ENCODE measurements at regions not wholly inside any gene's neighbourhood (a gene's known extent, or its start where the extent isn't known, plus 50 kb on each side); places are given as distances from the start of the nearest gene placed in this dataset.
A peak's percentile ranks its signal among the peaks of the same experiment; 100 is the strongest.

- Histone ChIP-seq H3K9ac (ENCODE audit: insufficient read depth in 1 of 2, low read depth in 2 of 2, low read length in 2 of 2) (no peak overlapping the region), H3K36me3 (ENCODE audit: control insufficient read depth, insufficient read depth, low read length) (no peaks in the 10 kb centered on the region; the same call in 2 of the 3 replicates), H2AFZ (ENCODE audit: low read depth, low read length) (no peak overlapping the region), H3K4me3 (no peak overlapping the region), H3K4me2 (ENCODE audit: insufficient read depth, low read length) (no peak overlapping the region), H3K9me3 (replicated peaks; ENCODE audit: control insufficient read depth, insufficient read depth, low read depth, low read length) (no peaks in the 10 kb centered on the region), H3K27me3 (ENCODE audit: control insufficient read depth in 2 of 2, insufficient read depth in 2 of 2, low read length in 2 of 2) (no peaks in the 10 kb centered on the region), H3K4me1 (replicated peaks in 1 of 2; ENCODE audit: control insufficient read depth in 2 of 2, insufficient read depth in 2 of 2, low read length in 2 of 2) (peaks cover 0 to 3% of the 10 kb centered on the region in 2 experiments; a peak in 3 of 5 replicates), H3K79me2 (ENCODE audit: control insufficient read depth, insufficient read depth, low read length) (peaks cover 74% of the 10 kb centered on the region), H3K27ac (ENCODE audit: extremely low read depth, low read depth, low read length) (no peak overlapping the region), H4K20me1 (replicated peaks; ENCODE audit: control insufficient read depth, insufficient read depth, low read length) (no peaks in the 10 kb centered on the region), H3K9me1 (ENCODE audit: control insufficient read depth, insufficient read depth, low read length) (no peaks in the 10 kb centered on the region)
- DNase-seq (ENCODE audit: extremely low read depth in 1 of 4, low spot score in 3 of 4) (no peak), ATAC-seq (no peak), FAIRE-seq (no peak)
- in situ Hi-C loops (cut with MboI) (no loop called here), intact Hi-C loops (cut with micrococcal nuclease) (no loop called here)
- TF ChIP-seq ZNF445 (CRISPR knock-in tag; IDR thresholded peaks at IDR 0.05; ENCODE audit: low read depth), result no peak
- TF ChIP-seq ZNF316 (IDR thresholded peaks at IDR 0.05), result peak; percentile 54; the same call in 1 of the 2 replicates
- ChIA-PET POLR2A (interaction anchor here (0.6 kb wide), 1 partner anchor 9 kb away, joined by 4 read pairs; no protein-coding TSS in a partner anchor), CTCF (ENCODE audit: low intra/inter-chr PET ratio) (no interaction called here)
- no TSS peak for BruUV-seq (replicated peaks)
Observed at GRCh38 chr18:46209161-46209560, 105.0 kb downstream of the HAUS1 start.

GRCh38 chr18:46211816-46212215 is 107.6 kb downstream of the HAUS1 start:
- H3K4me1 ChIP-seq (replicated peaks in 1 of 2; ENCODE audit: control insufficient read depth in 2 of 2, insufficient read depth in 2 of 2, low read length in 2 of 2), result peaks cover 0 to 3% of the 10 kb centered on the region in 2 experiments; a peak in 3 of 5 replicates
- 0 out of 2 replicates have a peak, but pooled peaks cover 5% of the 10 kb centered on the region for H4K20me1 ChIP-seq (replicated peaks; ENCODE audit: control insufficient read depth, insufficient read depth, low read length)
- H3K4me3 ChIP-seq, result no peak overlapping the region
- POLR2A ChIA-PET, result interaction anchor here (0.6 to 1.4 kb wide), 2 partner anchors 9 to 12 kb away, joined by 3 to 4 read pairs; no protein-coding TSS in a partner anchor
- DNase-seq (ENCODE audit: extremely low read depth in 1 of 4, low spot score in 3 of 4) (peak in 1 of 4 experiments; percentile 8), ATAC-seq (no peak), FAIRE-seq (no peak)
- H2AFZ ChIP-seq (ENCODE audit: low read depth, low read length), result no peak overlapping the region
- no peaks in the 10 kb centered on the region for H3K9me3 ChIP-seq (replicated peaks; ENCODE audit: control insufficient read depth, insufficient read depth, low read depth, low read length)
- H3K9me1 ChIP-seq (ENCODE audit: control insufficient read depth, insufficient read depth, low read length), result no peaks in the 10 kb centered on the region
- CTCF ChIA-PET (ENCODE audit: low intra/inter-chr PET ratio), result no interaction called here
- no peak for TF ChIP-seq CEBPG (CRISPR knock-in tag; IDR thresholded peaks at IDR 0.05)
- 0 out of 4 replicates have a peak, but pooled peaks of 1 of the 2 experiments have one; percentile 32 for TF ChIP-seq CEBPG (tag; conservative IDR thresholded peaks at IDR 0.05 in 1 of 2, IDR thresholded peaks at IDR 0.05 in 1 of 2)
- no peak for TF ChIP-seq ZSCAN29 (IDR thresholded peaks at IDR 0.05)
- peak; percentile 71 for TF ChIP-seq ATF3 (IDR thresholded peaks at IDR 0.05)
- no peak for TF ChIP-seq ATF3 (CRISPR knock-in tag; conservative IDR thresholded peaks at IDR 0.05)
- peak; percentile 68 for TF ChIP-seq ATF7 (IDR thresholded peaks at IDR 0.05)
- 0% methylated on average over 1 of the region's 1 CpG for WGBS (ENCODE audit: insufficient coverage, low coverage, missing lambda C conversion rate)
- peaks cover 70% of the 10 kb centered on the region for H3K79me2 ChIP-seq (ENCODE audit: control insufficient read depth, insufficient read depth, low read length)
- no TSS peak for BruUV-seq (replicated peaks)
- intact Hi-C loops (cut with micrococcal nuclease) (loop anchor here (2.0 kb wide), 1 partner anchor 63 kb away; no protein-coding TSS in a partner anchor), in situ Hi-C loops (cut with MboI) (no loop called here)
- no peak overlapping the region for H3K4me2 ChIP-seq (ENCODE audit: insufficient read depth, low read length)
- H3K27me3 ChIP-seq (ENCODE audit: control insufficient read depth in 2 of 2, insufficient read depth in 2 of 2, low read length in 2 of 2), result no peaks in the 10 kb centered on the region
- no peak overlapping the region for H3K9ac ChIP-seq (ENCODE audit: insufficient read depth in 1 of 2, low read depth in 2 of 2, low read length in 2 of 2)
- no peak overlapping the region for H3K27ac ChIP-seq (ENCODE audit: extremely low read depth, low read depth, low read length)
- peaks cover 12% of the 10 kb centered on the region; the same call in 2 of the 3 replicates for H3K36me3 ChIP-seq (ENCODE audit: control insufficient read depth, insufficient read depth, low read length)
